ENCODE measurements at regions not wholly inside any gene's neighbourhood (a gene's known extent, or its start where the extent isn't known, plus 50 kb on each side); places are given as distances from the start of the nearest gene placed in this dataset.

DNA sequence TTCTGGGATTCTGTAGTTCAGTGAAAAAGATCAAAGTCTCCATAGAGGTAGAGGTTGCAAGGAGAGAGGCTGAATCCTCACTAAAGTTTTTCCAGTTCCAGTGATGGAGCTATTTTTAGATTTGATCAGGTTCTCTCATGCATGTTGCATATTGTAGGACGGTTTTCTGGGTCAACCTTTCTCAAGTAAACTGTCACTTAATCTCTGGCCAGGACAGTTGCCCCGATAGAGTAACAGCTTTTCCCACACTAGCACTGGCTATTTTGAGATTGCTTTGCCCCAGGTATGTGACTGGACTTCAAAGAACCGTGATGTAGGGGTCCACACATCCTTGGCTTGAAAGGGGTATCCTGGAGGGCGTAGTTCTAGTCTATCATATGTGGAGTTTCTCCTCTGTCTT lies 67.4 kb upstream of the EPCAM start:
- TF ChIP-seq, protein P1, sequence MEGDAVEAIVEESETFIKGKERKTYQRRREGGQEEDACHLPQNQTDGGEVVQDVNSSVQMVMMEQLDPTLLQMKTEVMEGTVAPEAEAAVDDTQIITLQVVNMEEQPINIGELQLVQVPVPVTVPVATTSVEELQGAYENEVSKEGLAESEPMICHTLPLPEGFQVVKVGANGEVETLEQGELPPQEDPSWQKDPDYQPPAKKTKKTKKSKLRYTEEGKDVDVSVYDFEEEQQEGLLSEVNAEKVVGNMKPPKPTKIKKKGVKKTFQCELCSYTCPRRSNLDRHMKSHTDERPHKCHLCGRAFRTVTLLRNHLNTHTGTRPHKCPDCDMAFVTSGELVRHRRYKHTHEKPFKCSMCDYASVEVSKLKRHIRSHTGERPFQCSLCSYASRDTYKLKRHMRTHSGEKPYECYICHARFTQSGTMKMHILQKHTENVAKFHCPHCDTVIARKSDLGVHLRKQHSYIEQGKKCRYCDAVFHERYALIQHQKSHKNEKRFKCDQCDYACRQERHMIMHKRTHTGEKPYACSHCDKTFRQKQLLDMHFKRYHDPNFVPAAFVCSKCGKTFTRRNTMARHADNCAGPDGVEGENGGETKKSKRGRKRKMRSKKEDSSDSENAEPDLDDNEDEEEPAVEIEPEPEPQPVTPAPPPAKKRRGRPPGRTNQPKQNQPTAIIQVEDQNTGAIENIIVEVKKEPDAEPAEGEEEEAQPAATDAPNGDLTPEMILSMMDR (IDR thresholded peaks at IDR 0.05; ENCODE audit: control insufficient read depth, insufficient read depth, low read depth, low read length, missing control alignments): no peak
- H3K4me3 ChIP-seq (ENCODE audit: control insufficient read depth, low read depth, low read length): no peak overlapping the region
- DNase-seq (ENCODE audit: low read depth): no peak

- H3K4me3 ChIP-seq (ENCODE audit: control insufficient read depth, low read depth, low read length): no peak overlapping the region
- DNase-seq (ENCODE audit: low read depth): no peak
- TF ChIP-seq, protein P1 (IDR thresholded peaks at IDR 0.05; ENCODE audit: control insufficient read depth, insufficient read depth, low read depth, low read length, missing control alignments): no peak
Measured at GRCh38 chr2:47301277-47301618, 67.9 kb upstream of the EPCAM start.

- no peak for DNase-seq (ENCODE audit: low read depth)
- TF ChIP-seq, protein P1 (IDR thresholded peaks at IDR 0.05; ENCODE audit: control insufficient read depth, insufficient read depth, low read depth, low read length, missing control alignments): no peak
- no peak overlapping the region for H3K4me3 ChIP-seq (ENCODE audit: control insufficient read depth, low read depth, low read length)
Measured at GRCh38 chr2:47300609-47301276, 68.4 kb upstream of the EPCAM start.

- H3K4me3 ChIP-seq (ENCODE audit: control insufficient read depth, low read depth, low read length): no peak overlapping the region
- TF ChIP-seq, protein P1 (IDR thresholded peaks at IDR 0.05; ENCODE audit: control insufficient read depth, insufficient read depth, low read depth, low read length, missing control alignments): no peak
- no peak for DNase-seq (ENCODE audit: low read depth)
Measured at GRCh38 chr2:47300081-47300480, 69.0 kb upstream of the EPCAM start.

GRCh38 chr2:47299555-47299954 lies 69.6 kb upstream of the EPCAM start:
- peak; percentile 92 for DNase-seq (ENCODE audit: low read depth)
- TF ChIP-seq, protein P1 (IDR thresholded peaks at IDR 0.05; ENCODE audit: control insufficient read depth, insufficient read depth, low read depth, low read length, missing control alignments): no peak
- H3K4me3 ChIP-seq (ENCODE audit: control insufficient read depth, low read depth, low read length): no peak overlapping the region

DNA sequence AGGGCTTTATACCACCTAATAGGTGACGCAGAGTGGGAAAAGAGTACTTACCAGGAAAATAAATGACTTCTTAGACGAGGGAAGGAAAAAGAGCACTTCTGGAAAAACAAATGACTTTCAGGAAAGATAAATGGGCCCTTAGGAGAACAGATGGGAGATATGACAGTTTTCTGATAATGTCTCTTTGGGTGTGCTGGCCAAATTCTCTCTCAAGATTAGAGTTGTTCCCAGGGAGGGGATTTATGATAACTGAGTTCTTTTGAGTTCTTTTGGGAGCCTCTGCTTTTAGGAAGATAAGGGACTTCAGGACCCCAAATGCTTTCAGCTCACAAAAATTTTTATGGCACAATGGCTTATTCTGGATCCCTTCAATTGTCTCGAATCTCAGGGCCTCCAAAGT lies 70.3 kb upstream of the EPCAM start:
- TF ChIP-seq, protein P1 (IDR thresholded peaks at IDR 0.05; ENCODE audit: control insufficient read depth, insufficient read depth, low read depth, low read length, missing control alignments): no peak
- H3K4me3 ChIP-seq (ENCODE audit: control insufficient read depth, low read depth, low read length): no peak overlapping the region
- DNase-seq (ENCODE audit: low read depth): no peak

All from AG09309 (cell line).